Neural progenitor cell (in vitro differentiated cells): ENCODE measurements at regions not wholly inside any gene's neighbourhood (a gene's known extent, or its start where the extent isn't known, plus 50 kb on each side); places are given as distances from the start of the nearest gene placed in this dataset.

Experiments
- DNase-seq: peaks from one replicate; pipeline ENCODE4 v3.0.0-alpha.2; 2016; ENCODE audit warnings: low spot score
- H2AFZ ChIP-seq: fragments of 200-600 bp; sonication (generic); replicated peaks from 2 replicates; pipeline ENCODE4 v1.6.1; 2016; ENCODE audit warnings: antibody characterized with exemption
- H3F3A ChIP-seq: fragments of 200-600 bp; sonication (generic); 2 replicates; pipeline ENCODE4 v1.6.1; 2016; ENCODE audit warnings: antibody characterized with exemption, low read depth
- H3K27ac ChIP-seq: fragments of 200-600 bp; sonication (generic); 2 replicates; pipeline ENCODE4 v1.5.1; 2016; ENCODE audit warnings: mild to moderate bottlenecking
- H3K27me3 ChIP-seq: fragments of 200-600 bp; sonication (generic); 2 replicates; pipeline ENCODE4 v1.6.1; 2016; ENCODE audit warnings: mild to moderate bottlenecking, moderate library complexity
- H3K36me3 ChIP-seq: fragments of 200-600 bp; sonication (generic); 2 replicates; pipeline ENCODE4 v1.5.1; 2016
- H3K4me1 ChIP-seq: fragments of 200-600 bp; sonication (generic); 2 replicates; pipeline ENCODE4 v1.6.1; 2016; ENCODE audit warnings: mixed run types
- H3K4me2 ChIP-seq: fragments of 200-600 bp; sonication (generic); 2 replicates; pipeline ENCODE4 v1.6.1; 2016
- H3K4me3 ChIP-seq: fragments of 200-600 bp; sonication (generic); 2 replicates; pipeline ENCODE4 v1.5.1; 2016
- H3K79me2 ChIP-seq: fragments of 200-600 bp; sonication (generic); 2 replicates; pipeline ENCODE4 v1.6.1; 2016; ENCODE audit warnings: low read depth
- H3K9ac ChIP-seq: fragments of 200-600 bp; sonication (generic); 2 replicates; pipeline ENCODE4 v1.6.1; 2016
- H3K9me3 ChIP-seq: fragments of 200-600 bp; sonication (generic); 2 replicates; pipeline ENCODE4 v1.5.1; 2016; ENCODE audit warnings: low read depth
- H4K20me1 ChIP-seq: fragments of 200-600 bp; sonication (generic); 2 replicates; pipeline ENCODE4 v1.6.1; 2016; ENCODE audit warnings: low read depth
- H3K27ac Mint-ChIP-seq: 3 replicates; pipeline ENCODE4 v1.8.0; 2021; ENCODE audit warnings: mixed read lengths
- H3K27me3 Mint-ChIP-seq: 2 replicates; pipeline ENCODE4 v1.8.0; 2022; ENCODE audit warnings: low read depth, mild to moderate bottlenecking, inconsistent platforms, moderate library complexity, mixed read lengths; ENCODE audit not compliant: insufficient read depth
- H3K36me3 Mint-ChIP-seq: 3 replicates; pipeline ENCODE4 v1.8.0; 2021; ENCODE audit warnings: mixed read lengths
- H3K4me1 Mint-ChIP-seq: 3 replicates; pipeline ENCODE4 v1.8.0; 2021; ENCODE audit warnings: mixed read lengths
- H3K4me3 Mint-ChIP-seq: 3 replicates; pipeline ENCODE4 v1.8.0; 2021; ENCODE audit warnings: mild to moderate bottlenecking, moderate library complexity, mixed read lengths
- H3K9me3 Mint-ChIP-seq: 3 replicates; pipeline ENCODE4 v1.8.0; 2020; ENCODE audit warnings: mixed read lengths
- CTCF ChIP-seq: fragments of 200-600 bp; sonication (generic); IDR thresholded peaks from 2 replicates; pipeline ENCODE4 v1.5.1; 2017; ENCODE audit warnings: antibody characterized with exemption, mild to moderate bottlenecking
- EZH2 ChIP-seq: fragments of 200-600 bp; sonication (generic); IDR thresholded peaks from 2 replicates; pipeline ENCODE4 v1.6.1; 2017; ENCODE audit warnings: antibody characterized with exemption, mild to moderate bottlenecking, moderate library complexity
- EZH2phosphoT487 ChIP-seq: fragments of 200-600 bp; sonication (generic); IDR thresholded peaks from 2 replicates; pipeline ENCODE4 v1.6.1; 2017; ENCODE audit warnings: antibody characterized with exemption

- no peaks in the 10 kb centered on the region for H3K27me3 ChIP-seq
- H3K9me3 ChIP-seq, result no peaks in the 10 kb centered on the region
- H3K79me2 ChIP-seq, result no peaks in the 10 kb centered on the region
- H3F3A ChIP-seq, result no peaks in the 10 kb centered on the region
- Mint-ChIP-seq H3K9me3 (peaks cover 15% of the 10 kb centered on the region), H3K4me3 (no peak overlapping the region), H3K4me1 (no peaks in the 10 kb centered on the region), H3K27ac (no peak overlapping the region), H3K27me3 (no peaks in the 10 kb centered on the region), H3K36me3 (no peaks in the 10 kb centered on the region)
- no peak overlapping the region for H3K4me2 ChIP-seq
- peak; percentile 6 for DNase-seq
- H3K4me3 ChIP-seq, result no peak overlapping the region
- H3K36me3 ChIP-seq, result no peaks in the 10 kb centered on the region
- H3K27ac ChIP-seq, result no peak overlapping the region
- H3K9ac ChIP-seq, result no peak overlapping the region
- no peaks in the 10 kb centered on the region for H3K4me1 ChIP-seq
- H2AFZ ChIP-seq, result no peak overlapping the region
- H4K20me1 ChIP-seq, result no peaks in the 10 kb centered on the region
- TF ChIP-seq EZH2 (no peak), CTCF (no peak), EZH2phosphoT487 (no peak)
Observed at GRCh38 chr15:46753946-46754345, 963.4 kb upstream of the SEMA6D start.

DNA sequence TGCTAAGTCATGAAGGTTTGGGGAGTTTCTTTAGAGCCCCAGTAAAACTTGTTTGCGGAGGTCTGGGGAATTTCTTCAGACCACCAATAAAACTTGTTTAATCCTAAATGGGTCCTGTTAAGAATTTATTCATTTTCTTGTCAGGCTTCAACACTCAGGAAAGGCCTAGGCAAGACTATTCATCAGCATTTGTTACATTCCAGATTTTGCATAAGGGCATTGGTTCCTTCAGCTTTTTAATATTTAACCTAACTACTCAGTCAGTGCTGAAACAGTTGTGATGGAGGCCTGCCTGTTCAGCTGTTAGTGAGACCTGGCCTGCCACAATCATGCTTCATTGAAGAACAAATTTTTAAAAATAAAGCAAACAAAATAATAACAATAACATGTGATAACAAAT lies 954.2 kb upstream of the SEMA6D start:
- Histone ChIP-seq H4K20me1 (no peaks in the 10 kb centered on the region), H3K4me1 (no peaks in the 10 kb centered on the region), H2AFZ (no peak overlapping the region), H3K9me3 (no peaks in the 10 kb centered on the region), H3K4me2 (no peak overlapping the region), H3K27ac (no peak overlapping the region), H3K79me2 (no peaks in the 10 kb centered on the region), H3K27me3 (no peaks in the 10 kb centered on the region), H3K4me3 (no peak overlapping the region), H3K36me3 (no peaks in the 10 kb centered on the region), H3K9ac (no peak overlapping the region), H3F3A (no peaks in the 10 kb centered on the region)
- no peak for TF ChIP-seq CTCF
- TF ChIP-seq EZH2, result no peak
- TF ChIP-seq EZH2phosphoT487, result no peak
- Mint-ChIP-seq H3K27ac (no peak overlapping the region), H3K9me3 (no peaks in the 10 kb centered on the region), H3K4me1 (no peaks in the 10 kb centered on the region), H3K4me3 (no peak overlapping the region), H3K27me3 (no peaks in the 10 kb centered on the region), H3K36me3 (no peaks in the 10 kb centered on the region)
- DNase-seq, result no peak

GRCh38 chr15:46764851-46765250 lies 952.5 kb upstream of the SEMA6D start:
- no peak overlapping the region for H3K4me3 Mint-ChIP-seq
- Histone ChIP-seq H3F3A (no peaks in the 10 kb centered on the region), H3K4me1 (no peaks in the 10 kb centered on the region), H3K9ac (no peak overlapping the region), H3K4me3 (no peak overlapping the region), H3K36me3 (no peaks in the 10 kb centered on the region), H3K79me2 (no peaks in the 10 kb centered on the region), H4K20me1 (no peaks in the 10 kb centered on the region), H2AFZ (no peak overlapping the region), H3K4me2 (no peak overlapping the region), H3K27me3 (no peaks in the 10 kb centered on the region), H3K27ac (no peak overlapping the region), H3K9me3 (no peaks in the 10 kb centered on the region)
- H3K4me1 Mint-ChIP-seq, result no peaks in the 10 kb centered on the region
- no peaks in the 10 kb centered on the region for H3K36me3 Mint-ChIP-seq
- no peak for DNase-seq
- peaks cover 9% of the 10 kb centered on the region for H3K9me3 Mint-ChIP-seq
- H3K27ac Mint-ChIP-seq, result no peak overlapping the region
- H3K27me3 Mint-ChIP-seq, result no peaks in the 10 kb centered on the region
- TF ChIP-seq CTCF (no peak), EZH2phosphoT487 (no peak), EZH2 (no peak)

DNA sequence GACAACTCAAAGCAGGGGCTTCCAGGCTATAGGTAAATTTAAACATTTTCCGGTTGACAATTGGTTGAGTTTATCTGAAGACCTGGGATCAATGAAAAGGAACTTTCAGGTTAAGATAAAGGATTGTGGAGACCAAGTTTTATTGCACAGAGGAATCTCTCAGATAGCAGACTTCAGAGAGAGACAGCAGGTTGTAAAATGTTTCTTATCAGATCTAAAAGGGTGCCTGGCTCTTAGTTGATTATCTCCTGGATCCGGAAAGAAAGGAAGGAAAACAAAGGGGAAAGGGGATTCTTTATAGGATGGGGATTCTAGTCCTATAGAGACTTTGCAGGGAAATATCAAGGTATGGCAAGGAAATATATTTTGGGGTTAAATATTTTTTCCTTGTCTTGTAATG lies 951.3 kb upstream of the SEMA6D start:
- Mint-ChIP-seq H3K4me3 (no peak overlapping the region), H3K27ac (no peak overlapping the region), H3K36me3 (no peaks in the 10 kb centered on the region), H3K4me1 (no peaks in the 10 kb centered on the region), H3K9me3 (peaks cover 9% of the 10 kb centered on the region), H3K27me3 (no peaks in the 10 kb centered on the region)
- no peak for DNase-seq
- Histone ChIP-seq H4K20me1 (no peaks in the 10 kb centered on the region), H3K4me2 (no peak overlapping the region), H3K27me3 (no peaks in the 10 kb centered on the region), H3K9me3 (no peaks in the 10 kb centered on the region), H3F3A (no peaks in the 10 kb centered on the region), H3K4me3 (no peak overlapping the region), H3K9ac (no peak overlapping the region), H2AFZ (no peak overlapping the region), H3K36me3 (no peaks in the 10 kb centered on the region), H3K79me2 (no peaks in the 10 kb centered on the region), H3K4me1 (no peaks in the 10 kb centered on the region), H3K27ac (no peak overlapping the region)
- TF ChIP-seq CTCF (no peak), EZH2phosphoT487 (no peak), EZH2 (no peak)
